ENCODE measurements at regions not wholly inside any gene's neighbourhood (a gene's known extent, or its start where the extent isn't known, plus 50 kb on each side); places are given as distances from the start of the nearest gene placed in this dataset.

DNA sequence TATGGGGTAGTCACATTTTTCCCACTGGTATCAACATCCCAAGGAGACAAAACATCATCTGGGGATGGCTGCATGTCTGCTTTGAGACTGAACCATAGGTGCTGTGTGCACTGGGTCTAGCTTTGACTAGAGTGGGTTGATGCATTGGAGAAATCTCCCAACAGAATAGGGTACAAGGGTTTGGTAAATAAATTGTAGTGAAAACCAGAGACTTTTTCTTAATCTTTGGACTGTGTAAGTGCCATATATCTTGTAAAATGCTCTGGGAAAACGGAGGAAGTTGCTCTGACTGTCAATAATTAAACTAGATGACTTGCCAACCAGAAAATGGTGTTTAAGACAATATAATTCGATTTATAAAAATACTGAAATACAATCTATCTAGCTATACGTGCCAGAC, 1064.0 kb upstream of the SLIT2 start:
- TF ChIP-seq, protein P1, sequence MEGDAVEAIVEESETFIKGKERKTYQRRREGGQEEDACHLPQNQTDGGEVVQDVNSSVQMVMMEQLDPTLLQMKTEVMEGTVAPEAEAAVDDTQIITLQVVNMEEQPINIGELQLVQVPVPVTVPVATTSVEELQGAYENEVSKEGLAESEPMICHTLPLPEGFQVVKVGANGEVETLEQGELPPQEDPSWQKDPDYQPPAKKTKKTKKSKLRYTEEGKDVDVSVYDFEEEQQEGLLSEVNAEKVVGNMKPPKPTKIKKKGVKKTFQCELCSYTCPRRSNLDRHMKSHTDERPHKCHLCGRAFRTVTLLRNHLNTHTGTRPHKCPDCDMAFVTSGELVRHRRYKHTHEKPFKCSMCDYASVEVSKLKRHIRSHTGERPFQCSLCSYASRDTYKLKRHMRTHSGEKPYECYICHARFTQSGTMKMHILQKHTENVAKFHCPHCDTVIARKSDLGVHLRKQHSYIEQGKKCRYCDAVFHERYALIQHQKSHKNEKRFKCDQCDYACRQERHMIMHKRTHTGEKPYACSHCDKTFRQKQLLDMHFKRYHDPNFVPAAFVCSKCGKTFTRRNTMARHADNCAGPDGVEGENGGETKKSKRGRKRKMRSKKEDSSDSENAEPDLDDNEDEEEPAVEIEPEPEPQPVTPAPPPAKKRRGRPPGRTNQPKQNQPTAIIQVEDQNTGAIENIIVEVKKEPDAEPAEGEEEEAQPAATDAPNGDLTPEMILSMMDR (IDR thresholded peaks at IDR 0.05) = no peak
- TF ChIP-seq POLR2A (IDR thresholded peaks at IDR 0.05) = no peak
- TF ChIP-seq POLR2AphosphoS5 (IDR thresholded peaks at IDR 0.05) = no peak
- no peak for TF ChIP-seq EP300 (IDR thresholded peaks at IDR 0.05; ENCODE audit: low read depth)

Measured in transverse colon (tissue), 4 donors.